GM18520 (cell line): ENCODE measurements at regions not wholly inside any gene's neighbourhood (a gene's known extent, or its start where the extent isn't known, plus 50 kb on each side); places are given as distances from the start of the nearest gene placed in this dataset.

Experiments
- ATAC-seq: cut with Tn5 transposase; IDR thresholded peaks from one replicate; pipeline ENCODE4 v1.9.1; 2021; ENCODE audit not compliant: unreplicated experiment

DNA sequence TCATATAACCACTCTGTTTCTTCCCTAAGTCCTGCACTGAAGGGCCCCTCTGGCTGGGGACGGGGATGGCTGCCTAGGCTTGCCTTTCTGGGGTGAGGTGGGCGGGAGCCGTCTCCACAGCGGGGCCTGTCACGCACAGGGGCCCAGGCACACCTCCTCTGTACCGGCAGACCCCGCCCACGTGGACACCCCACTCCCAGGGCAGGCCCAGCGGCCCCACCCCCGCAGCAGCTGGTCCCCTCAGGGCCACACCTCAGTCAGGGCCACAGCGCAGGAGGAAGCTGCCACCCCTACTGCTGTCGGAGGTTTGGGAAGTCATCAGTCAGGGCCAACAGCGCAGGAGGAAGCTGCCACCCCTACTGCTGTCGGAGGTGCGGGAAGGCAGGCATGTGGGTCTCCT, 257.6 kb upstream of the RAB6C start:
- ATAC-seq, result no peak

DNA sequence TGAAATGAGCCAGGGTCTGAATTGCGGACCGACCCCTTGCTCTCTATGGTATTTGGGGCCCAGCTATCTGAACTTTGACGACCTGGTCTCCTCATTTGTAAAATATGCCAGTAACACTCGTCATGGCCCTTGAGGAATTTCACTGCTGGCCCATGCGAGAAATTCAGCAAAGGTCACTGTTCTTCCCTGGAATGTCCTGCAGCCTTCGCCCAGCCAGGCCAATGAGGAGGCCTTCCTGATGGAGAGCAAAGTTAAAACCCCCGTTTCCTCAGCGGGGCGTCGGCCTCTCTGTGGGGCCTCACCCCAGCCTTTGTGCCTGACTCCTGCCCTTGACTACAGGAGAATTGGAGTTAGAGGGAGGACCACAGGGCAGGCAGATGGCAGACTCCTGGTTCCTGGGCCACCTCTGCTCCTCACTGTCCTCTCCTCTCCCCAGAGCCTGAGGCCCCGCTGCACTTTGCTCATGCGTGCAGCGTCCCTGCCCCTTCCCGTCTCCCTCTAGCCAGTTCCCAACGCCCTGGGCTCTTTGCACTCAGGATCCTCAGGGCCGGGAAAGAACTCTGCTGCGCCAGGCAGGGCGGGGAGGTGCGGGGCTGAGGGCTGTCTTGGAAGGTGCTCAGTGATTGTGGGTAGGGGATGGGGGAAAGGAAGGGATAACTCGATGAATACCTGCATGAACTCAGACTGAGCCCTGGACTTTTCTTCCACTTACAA, 257.0 kb upstream of the RAB6C start:
- ATAC-seq, result no peak

GRCh38 chr2:129723277-129724020, 256.0 kb upstream of the RAB6C start:
- ATAC-seq, result no peak

GRCh38 chr2:129724021-129724757, 255.3 kb upstream of the RAB6C start:
- ATAC-seq, result no peak

DNA sequence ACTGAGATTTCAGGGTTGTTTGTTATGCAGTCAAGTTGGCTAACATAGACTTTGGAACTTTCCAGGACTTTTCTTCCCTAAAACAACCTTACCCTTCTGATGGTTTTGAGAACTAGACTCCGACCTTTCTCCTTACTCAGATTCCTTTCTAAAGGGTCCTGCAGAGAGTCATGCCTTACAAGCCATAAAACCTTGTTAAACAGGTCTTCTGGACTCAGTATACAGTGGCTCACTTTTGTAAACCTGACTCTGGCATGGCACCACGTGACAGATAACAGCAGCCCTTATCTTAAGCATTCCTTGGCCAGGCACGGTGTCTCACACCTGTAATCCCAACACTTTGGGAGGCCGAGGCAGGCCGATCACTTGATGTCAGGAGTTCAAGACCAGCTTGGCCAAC, 253.2 kb upstream of the RAB6C start:
- no peak for ATAC-seq

DNA sequence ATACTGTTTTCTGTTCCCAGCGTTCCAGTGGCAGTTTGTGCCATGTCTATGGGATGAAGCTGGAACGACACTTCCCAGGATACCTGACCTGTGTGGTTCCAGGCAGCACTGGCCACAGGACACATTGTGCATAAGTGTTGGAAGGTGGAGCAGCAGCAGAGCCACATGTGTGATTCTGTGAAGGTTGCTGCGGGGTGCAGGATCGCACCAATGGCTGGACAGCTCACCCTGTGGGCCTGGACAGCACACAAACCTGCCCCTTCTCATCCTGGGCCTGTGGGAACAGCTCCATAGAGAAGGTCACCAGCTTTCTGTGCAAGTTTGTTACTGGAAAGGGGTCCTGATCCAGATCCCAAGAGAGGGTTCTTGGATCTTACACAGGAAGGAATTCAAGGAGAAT, 252.2 kb upstream of the RAB6C start:
- ATAC-seq, result no peak

DNA sequence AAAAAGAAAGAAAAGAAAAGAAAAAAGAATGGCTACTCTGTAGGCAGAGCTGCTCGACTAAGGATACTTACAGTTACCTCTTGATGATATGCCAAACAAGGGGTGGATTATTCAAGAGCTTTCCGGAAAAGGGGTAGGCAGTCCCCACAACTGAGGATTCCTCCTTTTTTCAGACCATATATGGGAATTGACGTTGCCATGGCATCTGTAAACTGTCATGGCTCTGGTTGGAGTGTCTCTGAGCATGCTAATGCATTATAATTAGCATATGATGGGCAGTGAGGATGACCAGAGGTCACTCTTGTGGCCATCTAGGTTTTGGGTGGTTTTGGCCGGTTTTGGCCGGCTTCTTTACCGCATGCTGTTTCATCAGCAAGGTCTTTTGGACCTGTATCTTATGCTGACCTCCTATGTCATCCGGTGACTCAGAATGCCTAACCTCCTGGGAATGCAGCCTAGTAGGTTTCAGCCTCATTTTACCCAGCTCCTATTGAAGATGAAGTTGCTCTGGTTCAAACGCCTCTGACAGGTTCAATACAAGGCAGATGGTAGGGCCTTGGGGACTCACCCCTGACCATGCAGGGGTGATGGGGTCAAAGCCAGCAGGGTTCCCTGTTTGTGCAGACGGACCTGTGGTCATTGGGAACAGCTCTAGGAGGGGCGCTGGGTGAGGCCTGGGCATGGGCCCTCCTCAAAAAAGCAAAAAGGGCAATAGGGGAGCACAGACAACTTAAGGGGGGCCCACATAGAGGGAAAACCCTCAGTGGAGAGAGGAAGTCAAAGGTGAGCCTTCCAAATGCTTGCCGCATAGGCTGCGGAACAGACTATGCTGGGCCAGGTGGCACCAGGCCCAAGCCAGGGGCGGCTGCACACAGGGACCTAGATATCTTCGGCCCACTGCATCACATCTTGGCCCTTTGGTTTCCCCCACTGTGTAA, 251.2 kb upstream of the RAB6C start:
- ATAC-seq, result no peak

DNA sequence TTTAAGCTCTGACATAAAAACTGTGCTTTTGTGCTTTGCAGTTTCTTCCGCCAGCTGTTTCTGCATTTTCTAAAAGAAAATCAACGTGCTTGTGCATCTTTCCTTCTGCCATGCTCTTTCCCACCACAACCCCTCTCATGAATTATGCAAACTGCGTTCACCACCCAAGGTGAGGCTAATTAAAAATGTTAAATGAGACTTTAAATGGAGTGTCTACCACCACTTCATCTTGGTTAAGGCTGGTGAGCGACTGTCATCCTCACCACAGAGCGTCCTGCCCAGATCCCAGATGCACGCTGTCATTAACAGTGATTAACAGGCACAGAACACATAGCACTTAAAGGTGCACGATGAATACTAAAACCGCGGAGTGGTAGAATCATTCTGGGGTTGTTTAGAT, 250.5 kb upstream of the RAB6C start:
- no peak for ATAC-seq

DNA sequence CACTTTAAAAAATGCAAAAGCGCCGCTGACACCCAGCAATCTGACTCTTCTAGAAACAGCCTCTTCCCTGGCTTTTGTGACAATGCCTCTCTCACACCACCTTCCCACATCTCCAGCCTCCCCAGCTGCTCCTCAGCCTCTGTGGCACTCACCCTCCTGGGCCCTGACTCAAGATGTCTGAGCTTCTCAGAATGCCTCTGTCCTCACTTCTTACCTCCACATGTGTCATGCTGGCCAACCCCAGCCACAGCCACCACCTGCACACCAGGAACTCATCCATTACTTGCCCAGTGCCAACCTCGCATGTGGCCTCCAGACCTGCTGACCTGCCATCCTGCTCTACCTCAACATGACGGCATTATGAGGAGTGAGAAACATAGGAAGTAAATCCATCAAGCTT, 249.8 kb upstream of the RAB6C start:
- no peak for ATAC-seq

GRCh38 chr2:129730979-129731378, 248.5 kb upstream of the RAB6C start:
- ATAC-seq, result no peak

DNA sequence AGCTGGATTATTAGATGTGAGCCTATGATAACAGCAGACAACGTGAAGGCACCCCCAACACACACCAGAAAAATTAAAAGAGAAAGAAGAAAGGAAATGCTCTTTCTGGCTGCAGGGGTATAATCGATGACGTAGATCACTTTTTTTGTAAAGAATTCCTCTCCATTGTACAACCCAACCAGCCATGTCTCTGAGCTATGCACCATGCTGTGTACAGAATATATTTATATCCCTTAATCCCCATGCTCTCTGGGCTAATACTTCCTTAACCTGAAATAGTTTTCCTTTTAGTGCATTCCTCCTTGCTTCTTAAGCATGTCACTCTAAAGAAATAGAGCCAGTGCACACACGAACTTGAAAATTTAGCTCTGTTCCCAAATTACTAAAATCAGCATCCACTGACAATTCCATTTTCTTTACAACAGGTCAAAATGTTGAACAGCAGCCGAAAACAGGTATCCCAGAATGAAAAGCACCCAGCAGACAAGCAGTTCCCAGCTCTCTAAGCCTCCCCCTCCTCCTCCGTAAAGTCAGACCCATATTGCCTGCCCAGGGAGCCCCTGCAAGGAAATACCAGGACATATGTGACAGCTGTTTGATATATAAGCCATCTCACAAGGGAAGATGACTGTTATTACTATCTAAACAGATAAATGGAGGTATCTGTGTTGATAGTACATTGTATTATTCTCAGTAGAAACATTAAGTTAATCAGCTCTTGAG, 247.4 kb upstream of the RAB6C start:
- ATAC-seq, result no peak

DNA sequence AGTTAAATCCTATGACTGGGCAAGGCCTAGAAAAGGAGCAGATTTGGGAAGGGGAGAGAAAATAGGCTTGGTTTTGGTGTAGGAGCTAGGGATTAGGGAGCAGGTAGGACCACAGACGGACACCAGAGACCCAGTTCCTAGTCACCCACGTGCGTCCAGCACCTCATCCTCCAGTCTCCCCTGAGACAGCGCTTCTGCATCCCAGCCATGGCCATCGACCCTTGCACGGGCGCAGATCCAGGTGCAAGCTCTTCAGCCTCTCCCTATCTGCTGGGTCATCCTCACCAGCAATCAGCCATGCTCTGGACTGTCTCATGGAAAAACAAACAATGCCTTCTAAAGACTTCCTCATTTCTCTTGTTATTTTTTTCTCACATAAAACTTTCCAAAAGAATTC, 246.8 kb upstream of the RAB6C start:
- ATAC-seq, result no peak

DNA sequence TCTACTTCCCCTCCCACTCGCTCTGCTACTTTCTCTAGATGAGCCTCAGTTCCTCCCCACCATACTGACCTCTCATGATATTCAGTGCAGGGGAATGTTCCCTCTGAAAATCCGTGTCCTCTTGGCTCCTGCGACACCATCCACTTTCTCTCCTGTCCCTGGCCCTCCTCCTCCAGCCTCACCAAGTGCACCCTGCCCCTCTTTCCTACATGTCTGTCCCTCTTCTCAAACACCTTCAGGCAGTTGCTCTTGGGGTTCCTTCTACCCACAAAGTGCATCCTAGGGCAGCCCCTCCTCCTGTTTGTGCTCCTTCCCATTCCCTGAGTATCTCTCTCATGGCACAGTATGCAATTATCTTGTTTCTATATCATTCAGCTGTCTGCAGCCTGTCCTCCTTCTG, 246.4 kb upstream of the RAB6C start:
- no peak for ATAC-seq

GRCh38 chr2:129733579-129733978, 245.9 kb upstream of the RAB6C start:
- ATAC-seq, result no peak

DNA sequence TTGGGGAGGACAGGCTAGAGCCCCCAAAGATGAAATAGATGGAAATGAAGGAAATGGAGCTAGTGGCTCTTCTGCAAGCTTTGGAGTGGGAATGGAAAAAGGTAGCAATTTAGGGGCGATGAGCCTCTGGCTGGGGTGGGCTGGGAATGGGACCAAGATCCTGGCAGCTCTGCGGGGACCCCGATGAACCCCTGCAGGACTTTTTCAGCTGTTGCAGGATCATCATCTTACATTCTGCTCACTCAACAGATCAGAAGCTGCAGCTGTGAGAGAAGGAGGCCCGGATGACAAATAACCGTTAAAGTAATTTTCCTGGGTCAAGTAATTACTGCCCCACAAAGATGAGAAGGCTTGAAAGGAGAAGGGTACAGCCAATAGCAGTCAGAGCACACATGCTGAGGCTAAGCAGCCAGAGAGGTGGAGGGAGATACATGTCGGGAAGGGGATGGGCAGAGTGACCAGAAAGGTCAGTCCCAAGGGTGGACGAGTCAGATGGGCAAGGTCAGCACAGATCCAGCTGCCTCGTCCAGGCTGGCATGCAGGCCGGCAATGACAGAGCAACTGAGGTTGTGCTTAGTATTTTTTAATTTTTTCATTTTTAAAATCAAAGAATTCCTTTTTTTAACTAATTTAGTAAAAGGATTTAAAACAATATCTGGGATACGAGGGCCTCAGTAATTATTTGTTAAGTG, 245.0 kb upstream of the RAB6C start:
- no peak for ATAC-seq

DNA sequence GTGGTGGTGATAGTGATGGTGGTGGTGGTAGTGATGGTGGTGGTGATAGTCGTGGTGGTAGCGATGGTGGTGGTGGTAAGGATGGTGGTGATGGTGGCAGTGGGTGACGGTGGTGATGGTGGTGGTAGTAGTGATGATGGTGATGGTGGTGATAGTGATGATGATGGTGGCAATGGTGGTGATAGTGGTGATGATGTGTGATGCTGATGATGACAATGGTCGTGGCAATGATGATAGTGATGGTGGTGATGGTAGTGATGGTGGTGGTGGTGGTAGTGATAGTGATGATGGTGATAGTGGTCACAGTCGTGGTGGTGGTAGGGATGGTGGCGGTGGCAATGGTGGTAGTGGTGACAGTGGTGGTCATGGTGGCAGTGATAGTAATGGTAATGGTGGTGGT, 243.9 kb upstream of the RAB6C start:
- no peak for ATAC-seq

DNA sequence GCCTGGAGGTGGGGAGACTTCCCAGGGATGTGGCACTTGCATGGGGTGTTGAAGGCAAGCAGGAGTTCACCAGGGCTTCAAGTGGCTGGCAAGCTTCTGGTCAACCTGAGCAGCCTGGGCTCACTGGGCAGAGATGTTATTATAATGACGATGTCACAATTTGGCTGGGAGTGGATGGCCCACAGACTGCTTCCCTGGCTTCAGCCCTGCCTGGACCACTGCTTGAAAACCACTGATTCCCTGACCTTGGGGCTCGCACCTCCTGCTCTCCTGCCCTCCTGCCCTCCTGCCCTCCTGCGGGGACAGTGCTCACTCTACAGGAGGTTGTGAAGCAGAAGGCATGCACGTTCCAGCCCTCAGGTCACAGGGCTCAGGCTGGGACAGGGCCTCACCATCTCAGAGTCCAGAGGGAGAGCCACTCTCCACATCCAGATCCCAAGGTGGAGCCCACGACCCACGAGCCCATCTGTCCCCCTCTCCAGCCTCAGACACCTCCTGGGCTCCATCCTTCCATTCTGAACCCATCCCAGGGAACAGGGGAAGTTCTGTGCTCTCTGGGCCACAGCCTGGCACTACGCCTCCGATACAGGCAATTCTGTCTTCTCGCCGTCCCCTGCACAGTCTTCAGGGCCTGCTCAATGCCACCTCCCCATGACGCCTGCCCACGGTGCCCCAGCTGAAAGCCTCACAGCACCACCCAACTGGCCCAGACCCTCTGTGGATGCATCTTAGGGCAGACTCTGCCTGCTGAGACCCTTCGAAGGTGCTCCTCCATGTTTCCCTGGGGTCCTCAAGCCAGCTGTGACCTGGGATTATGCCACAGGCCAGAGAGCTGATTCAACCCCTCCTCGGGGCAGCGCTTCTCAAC, 241.6 kb upstream of the RAB6C start:
- ATAC-seq, result no peak

DNA sequence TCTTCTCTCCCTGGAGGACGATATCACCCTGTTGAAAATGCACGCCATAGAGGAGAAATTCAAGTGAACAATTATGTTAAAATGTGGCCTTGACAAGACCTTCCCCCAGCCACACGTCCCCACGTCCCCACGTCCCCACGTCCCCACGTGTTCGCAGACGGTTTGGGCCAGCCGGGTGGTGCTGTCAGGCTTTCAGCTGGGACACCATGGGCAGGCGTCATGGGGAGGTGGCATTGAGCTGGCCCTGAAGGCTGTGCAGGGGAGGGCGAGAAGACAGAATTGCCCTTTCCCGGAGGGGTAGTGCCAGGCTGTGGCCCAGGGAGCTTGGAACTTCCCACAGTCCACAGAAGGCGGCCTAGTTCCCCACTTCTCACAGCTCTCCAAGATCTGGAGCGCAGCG, 240.7 kb upstream of the RAB6C start:
- ATAC-seq, result no peak

DNA sequence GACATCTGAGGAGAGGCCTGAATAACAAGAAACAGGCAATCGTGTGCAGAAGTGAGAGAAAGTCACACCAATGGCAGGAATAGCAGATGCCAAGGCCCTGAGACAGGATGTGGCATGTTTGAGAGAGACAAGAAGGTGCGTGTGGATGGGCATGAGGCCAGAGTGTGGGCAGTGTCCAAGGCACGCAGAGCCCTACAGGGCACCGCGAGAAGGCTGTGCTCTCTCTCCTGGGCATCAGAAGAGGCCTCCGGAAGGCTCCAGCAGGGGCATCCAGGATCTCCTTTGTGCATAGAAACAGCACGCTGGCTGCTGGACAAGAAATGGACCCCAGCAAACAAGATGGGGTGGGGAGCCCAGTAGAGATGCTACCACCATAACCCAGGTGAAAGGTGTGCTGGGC, 239.0 kb upstream of the RAB6C start:
- no peak for ATAC-seq
